MM.1S (cell line): ENCODE measurements at regions not wholly inside any gene's neighbourhood (a gene's known extent, or its start where the extent isn't known, plus 50 kb on each side); places are given as distances from the start of the nearest gene placed in this dataset.
"Not testable (repeated sequence)": the region's sequence is repeated elsewhere in the genome, so short reads cannot be mapped to it uniquely, and the experiment has no call there.

Experiments used
- DNase-seq: peaks from one replicate; pipeline ENCODE4 v3.0.0-alpha.2; 2015
- H2AFZ ChIP-seq: fragments of 300-600 bp; sonication (generic); 2 replicates; pipeline ENCODE4 v1.6.0; 2016; ENCODE audit warnings: antibody characterized with exemption, low read length
- H3F3A ChIP-seq: fragments of 300-600 bp; sonication (generic); 2 replicates; pipeline ENCODE4 v1.6.1; 2016; ENCODE audit warnings: mild to moderate bottlenecking, antibody characterized with exemption, low read length, moderate library complexity, mixed read lengths; ENCODE audit not compliant: insufficient read depth
- H3K27ac ChIP-seq: fragments of 300-600 bp; sonication (generic); 2 replicates; pipeline ENCODE4 v1.5.1; 2016; ENCODE audit warnings: mild to moderate bottlenecking, low read length
- H3K27me3 ChIP-seq: fragments of 300-600 bp; sonication (generic); replicated peaks from 2 replicates; pipeline ENCODE4 v1.6.0; 2016; ENCODE audit warnings: low read length; ENCODE audit not compliant: insufficient read depth
- H3K36me3 ChIP-seq: fragments of 300-600 bp; sonication (generic); replicated peaks from 2 replicates; pipeline ENCODE4 v1.6.1; 2016; ENCODE audit warnings: mild to moderate bottlenecking, low read length, mixed read lengths; ENCODE audit not compliant: insufficient read depth
- H3K4me1 ChIP-seq: fragments of 300-600 bp; sonication (generic); 2 replicates; pipeline ENCODE4 v1.6.1; 2016; ENCODE audit warnings: low read length, mixed read lengths
- H3K4me2 ChIP-seq: fragments of 300-600 bp; sonication (generic); 2 replicates; pipeline ENCODE4 v1.6.0; 2016; ENCODE audit warnings: low read depth, low read length
- H3K4me3 ChIP-seq: fragments of 300-600 bp; sonication (generic); 2 replicates; pipeline ENCODE4 v1.5.1; 2016; ENCODE audit warnings: low read length, mixed read lengths
- H3K79me2 ChIP-seq: fragments of 300-600 bp; sonication (generic); 2 replicates; pipeline ENCODE4 v1.6.1; 2016; ENCODE audit warnings: mixed run types, low read length, mixed read lengths
- H3K9ac ChIP-seq: fragments of 300-600 bp; sonication (generic); 2 replicates; pipeline ENCODE4 v1.6.1; 2016; ENCODE audit warnings: low read length, mixed read lengths
- H3K9me2 ChIP-seq: fragments of 300-600 bp; sonication (generic); replicated peaks from 2 replicates; pipeline ENCODE4 v1.6.1; 2016; ENCODE audit warnings: mild to moderate bottlenecking, low read length, mixed read lengths; ENCODE audit not compliant: insufficient read depth
- H3K9me3 ChIP-seq: fragments of 300-600 bp; sonication (generic); replicated peaks from 2 replicates; pipeline ENCODE4 v1.6.1; 2016; ENCODE audit warnings: mild to moderate bottlenecking, low read length, mixed read lengths; ENCODE audit not compliant: insufficient read depth
- H4K20me1 ChIP-seq: fragments of 300-600 bp; sonication (generic); 2 replicates; pipeline ENCODE4 v1.6.1; 2016; ENCODE audit warnings: mild to moderate bottlenecking, low read length, moderate library complexity, mixed read lengths; ENCODE audit not compliant: insufficient read depth

GRCh38 chr3:195656091-195656490 lies 64.7 kb upstream of the MUC20 start:
- H3K27me3 ChIP-seq, H3K79me2 ChIP-seq, H3K27ac ChIP-seq, H3K9me2 ChIP-seq, H4K20me1 ChIP-seq, H3K36me3 ChIP-seq, H3K4me3 ChIP-seq, H3K9me3 ChIP-seq, H3K4me2 ChIP-seq, H3K9ac ChIP-seq, H2AFZ ChIP-seq, H3F3A ChIP-seq, DNase-seq, H3K4me1 ChIP-seq: not testable (repeated sequence)

DNA sequence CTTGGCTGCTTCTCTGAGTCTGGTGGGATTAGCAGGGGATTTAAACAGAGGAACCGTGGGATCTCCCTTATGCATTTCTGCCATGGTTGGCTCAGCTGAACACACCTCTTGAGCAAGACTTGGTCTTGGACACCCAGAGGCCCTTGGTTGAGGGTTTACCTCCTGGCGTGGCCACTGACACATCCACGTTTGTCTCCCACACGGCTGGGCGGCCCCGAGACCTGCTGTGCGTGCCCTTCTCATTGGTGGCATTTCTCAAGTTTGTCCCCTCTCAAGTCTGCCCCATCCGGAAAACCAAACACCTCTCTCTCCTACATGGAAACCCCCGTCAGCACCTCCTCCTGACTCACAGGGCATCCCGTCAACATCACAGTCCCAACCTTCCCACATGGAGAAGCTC lies 66.0 kb upstream of the MUC20 start:
- not testable (repeated sequence) for DNase-seq, H2AFZ ChIP-seq, H3K9ac ChIP-seq, H4K20me1 ChIP-seq, H3K9me2 ChIP-seq, H3K4me3 ChIP-seq, H3K36me3 ChIP-seq, H3K79me2 ChIP-seq, H3K9me3 ChIP-seq, H3K27me3 ChIP-seq, H3K27ac ChIP-seq, H3K4me2 ChIP-seq, H3F3A ChIP-seq, H3K4me1 ChIP-seq

GRCh38 chr3:195654138-195654537 lies 66.6 kb upstream of the MUC20 start:
- H3F3A ChIP-seq, H3K9ac ChIP-seq, H3K9me2 ChIP-seq, H3K9me3 ChIP-seq, H3K27me3 ChIP-seq, DNase-seq, H2AFZ ChIP-seq, H4K20me1 ChIP-seq, H3K4me2 ChIP-seq, H3K4me3 ChIP-seq, H3K27ac ChIP-seq, H3K79me2 ChIP-seq, H3K36me3 ChIP-seq, H3K4me1 ChIP-seq: not testable (repeated sequence)

DNA sequence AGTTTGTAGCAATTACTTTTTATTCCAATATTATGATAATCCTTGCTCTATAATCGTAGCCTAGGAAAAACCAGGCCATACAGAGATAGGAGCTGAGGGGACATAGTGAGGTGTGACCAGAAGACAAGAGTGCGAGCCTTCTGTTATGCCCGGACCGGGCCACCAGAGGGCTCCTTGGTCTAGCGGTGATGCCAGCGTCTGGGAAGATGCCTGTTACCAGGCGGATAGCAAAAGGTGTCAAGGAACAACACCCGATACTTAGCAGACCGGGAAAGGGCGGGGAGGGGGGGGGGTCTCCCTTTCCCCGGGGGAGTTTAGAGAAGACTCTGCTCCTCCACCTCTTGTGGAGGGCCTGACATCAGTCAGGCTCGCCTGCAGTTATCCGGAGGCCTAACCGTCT lies 67.1 kb upstream of the MUC20 start:
- not testable (repeated sequence) for H3K36me3 ChIP-seq, H3K27me3 ChIP-seq, H3K4me2 ChIP-seq, H4K20me1 ChIP-seq, H3F3A ChIP-seq, H3K9ac ChIP-seq, H3K27ac ChIP-seq, H2AFZ ChIP-seq, H3K9me2 ChIP-seq, H3K4me3 ChIP-seq, H3K79me2 ChIP-seq, H3K4me1 ChIP-seq, H3K9me3 ChIP-seq
- DNase-seq, result peak; percentile 8

DNA sequence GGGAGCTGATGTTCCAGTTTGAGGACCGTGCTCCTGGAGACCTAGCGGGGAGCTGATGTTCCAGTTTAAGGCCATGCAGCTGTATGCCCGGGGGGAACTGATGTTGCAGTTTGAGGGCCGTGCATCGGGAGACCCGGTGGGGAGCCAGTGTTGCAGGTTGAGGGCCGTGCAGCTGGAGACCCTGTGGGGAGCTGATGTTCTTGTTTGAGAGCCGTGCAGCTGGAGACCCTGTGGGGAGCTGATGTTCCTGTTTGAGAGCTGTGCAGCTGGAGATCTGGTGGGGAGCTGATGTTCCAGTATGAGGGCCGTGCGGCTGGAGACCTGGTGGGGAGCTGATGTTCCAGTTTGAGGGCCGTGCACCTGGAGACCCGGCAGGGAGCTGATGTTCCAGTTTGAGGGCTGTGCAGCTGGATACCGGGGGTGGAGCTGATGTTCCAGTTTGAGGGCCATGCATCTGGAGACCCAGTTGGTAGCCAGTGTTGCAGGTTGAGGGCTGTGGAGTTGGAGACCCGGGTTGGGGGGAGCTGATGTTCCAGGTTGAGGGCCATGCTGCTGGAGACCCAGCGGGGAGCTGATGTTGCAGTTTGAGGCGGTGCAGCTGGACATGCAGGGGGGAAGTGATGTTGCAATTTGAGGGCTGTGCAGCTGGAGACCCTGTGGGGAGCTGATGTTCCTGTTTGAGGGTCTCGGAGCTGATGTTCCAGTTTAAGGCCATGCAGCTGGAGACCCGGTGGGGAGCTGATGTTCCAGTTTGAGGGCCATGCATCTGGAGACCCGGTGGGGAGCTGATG lies 64.4 kb upstream of the APOD start:
- H3K4me2 ChIP-seq, H3K79me2 ChIP-seq, H3K27ac ChIP-seq, H3F3A ChIP-seq, H4K20me1 ChIP-seq, H3K9ac ChIP-seq, H2AFZ ChIP-seq, DNase-seq, H3K9me2 ChIP-seq, H3K36me3 ChIP-seq, H3K4me1 ChIP-seq, H3K4me3 ChIP-seq, H3K9me3 ChIP-seq, H3K27me3 ChIP-seq: not testable (repeated sequence)

DNA sequence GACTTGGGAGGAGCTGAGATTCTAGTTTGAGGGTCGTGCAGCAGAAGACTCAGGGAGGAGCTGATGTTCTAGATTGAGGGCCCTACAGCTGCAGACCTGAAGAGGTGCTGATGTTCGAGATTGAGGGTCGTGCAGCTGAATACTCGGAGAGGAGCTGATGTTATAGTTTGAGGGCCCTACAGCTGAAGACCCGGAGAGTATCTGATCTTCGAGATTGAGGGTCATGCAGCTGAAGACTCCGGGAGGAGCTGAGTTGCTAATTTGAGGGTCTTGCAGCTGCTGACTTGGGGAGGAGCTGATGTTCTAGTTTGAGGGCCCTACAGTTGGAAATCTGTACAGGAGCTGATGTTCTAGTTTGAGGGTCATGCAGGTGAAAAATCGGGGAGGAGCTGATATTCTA lies 62.1 kb upstream of the APOD start:
- DNase-seq, H3F3A ChIP-seq, H3K4me3 ChIP-seq, H3K27me3 ChIP-seq, H3K4me1 ChIP-seq, H3K4me2 ChIP-seq, H3K9me3 ChIP-seq, H3K36me3 ChIP-seq, H3K9ac ChIP-seq, H3K79me2 ChIP-seq, H2AFZ ChIP-seq, H3K27ac ChIP-seq, H3K9me2 ChIP-seq, H4K20me1 ChIP-seq: not testable (repeated sequence)

DNA sequence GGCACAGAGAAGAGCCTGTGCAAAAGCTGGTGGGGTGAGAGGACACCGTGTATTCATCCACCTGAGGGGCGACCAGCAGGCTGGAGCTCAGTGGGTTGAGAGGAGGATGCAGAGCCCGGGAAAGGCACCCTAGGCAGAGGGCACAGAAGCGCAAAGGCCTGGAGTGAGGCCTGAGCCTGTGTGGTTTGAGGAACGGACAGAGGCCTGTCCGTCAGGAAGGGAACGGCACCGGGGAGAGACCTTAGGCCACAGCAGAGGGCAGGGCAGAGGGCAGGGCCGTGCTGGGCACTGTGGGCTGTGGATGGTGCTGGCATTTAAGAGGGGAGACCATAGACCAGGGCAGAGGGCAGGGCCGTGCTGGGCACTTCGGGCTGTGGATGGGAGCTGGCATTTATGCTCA lies 59.5 kb upstream of the APOD start:
- H3K79me2 ChIP-seq, H3K4me2 ChIP-seq, H3K9me2 ChIP-seq, H3F3A ChIP-seq, H3K27ac ChIP-seq, H3K4me1 ChIP-seq, H3K9ac ChIP-seq, DNase-seq, H4K20me1 ChIP-seq, H3K36me3 ChIP-seq, H3K27me3 ChIP-seq, H3K4me3 ChIP-seq, H2AFZ ChIP-seq, H3K9me3 ChIP-seq: not testable (repeated sequence)

DNA sequence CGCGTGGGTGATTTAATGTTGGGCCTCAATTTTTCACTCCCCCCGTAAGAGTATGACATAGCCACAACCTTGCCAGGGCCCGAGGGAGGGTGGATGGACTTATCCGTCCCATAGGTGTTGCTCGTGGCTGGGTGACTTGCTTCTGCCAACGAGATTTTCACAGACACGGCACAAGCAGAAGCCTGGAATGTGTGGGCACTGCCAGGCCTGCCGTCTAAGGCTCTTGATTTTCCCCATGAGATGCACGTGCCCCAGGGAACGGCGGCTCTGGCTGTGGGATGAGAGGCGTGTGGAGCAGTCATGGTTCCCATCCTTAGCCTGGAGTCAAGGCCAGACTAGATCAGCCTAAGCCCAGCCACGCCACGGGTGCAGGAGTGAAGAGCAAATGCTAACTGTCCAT lies 58.6 kb upstream of the APOD start:
- not testable (repeated sequence) for H3K27me3 ChIP-seq, H3K4me1 ChIP-seq, H3K79me2 ChIP-seq, H3K27ac ChIP-seq, H3K9me2 ChIP-seq, H3K4me3 ChIP-seq, H3K9ac ChIP-seq, H3K4me2 ChIP-seq, DNase-seq, H3K36me3 ChIP-seq, H4K20me1 ChIP-seq, H2AFZ ChIP-seq, H3K9me3 ChIP-seq, H3F3A ChIP-seq
